BJ (cell line): ENCODE measurements at regions not wholly inside any gene's neighbourhood (a gene's known extent, or its start where the extent isn't known, plus 50 kb on each side); places are given as distances from the start of the nearest gene placed in this dataset.

Experiments
- CTCF ChIA-PET: fragments of 350-600 bp; formaldehyde crosslinking; extraction: SDS; loops from one replicate; lab custom pipeline; 2021; ENCODE audit warnings: antibody characterized with exemption, inconsistent platforms; lab: Yijun Ruan, JAX
- POLR2A ChIA-PET: fragments of 300-600 bp; sonication (Branson Sonifier 250); formaldehyde crosslinking; extraction: SDS; loops from one replicate; lab custom pipeline; 2021; ENCODE audit warnings: antibody characterized with exemption; lab: Charles Lee
- DNase-seq: peaks from one replicate; pipeline ENCODE4 v3.0.0-alpha.2; 2011; ENCODE audit warnings: low read depth
- H3K27me3 ChIP-seq: 2 replicates; pipeline ENCODE4 v1.6.0; 2011; ENCODE audit warnings: low read length; ENCODE audit not compliant: control insufficient read depth, insufficient read depth
- H3K36me3 ChIP-seq: 2 replicates; pipeline ENCODE4 v1.5.1; 2011; ENCODE audit warnings: low read length; ENCODE audit not compliant: control insufficient read depth, insufficient read depth
- H3K4me3 ChIP-seq: 2 replicates; pipeline ENCODE4 v1.5.1; 2011; ENCODE audit warnings: low read depth, mild to moderate bottlenecking, control low read depth, low read length
- TF ChIP-seq, protein P1 (sequence below): IDR thresholded peaks from 2 replicates; pipeline ENCODE4 v1.5.1; 2011; ENCODE audit warnings: low read depth, mild to moderate bottlenecking, control low read depth, inconsistent platforms, low read length, moderate library complexity; ENCODE audit not compliant: insufficient read depth

DNA sequence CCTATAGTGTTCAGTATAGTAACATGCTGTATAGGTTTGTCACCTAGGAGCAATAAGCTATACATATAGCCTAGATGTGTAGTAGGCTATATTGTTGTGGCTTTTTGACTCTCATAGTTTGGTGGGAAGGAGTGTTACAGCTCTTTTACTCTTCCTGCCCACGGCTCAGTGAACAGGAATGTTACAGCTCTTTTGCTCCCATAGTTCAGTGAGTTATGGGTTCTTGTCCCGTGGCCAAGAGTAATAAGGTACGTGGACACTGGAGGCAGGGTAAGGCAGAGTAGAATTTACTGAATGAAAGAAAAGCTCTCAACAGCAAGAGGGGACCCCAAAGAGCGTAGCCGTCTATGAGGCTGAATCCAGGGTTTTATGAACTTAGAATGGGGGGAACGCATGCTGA, 734.3 kb downstream of the ADGRL2 start:
- TF ChIP-seq, protein P1, sequence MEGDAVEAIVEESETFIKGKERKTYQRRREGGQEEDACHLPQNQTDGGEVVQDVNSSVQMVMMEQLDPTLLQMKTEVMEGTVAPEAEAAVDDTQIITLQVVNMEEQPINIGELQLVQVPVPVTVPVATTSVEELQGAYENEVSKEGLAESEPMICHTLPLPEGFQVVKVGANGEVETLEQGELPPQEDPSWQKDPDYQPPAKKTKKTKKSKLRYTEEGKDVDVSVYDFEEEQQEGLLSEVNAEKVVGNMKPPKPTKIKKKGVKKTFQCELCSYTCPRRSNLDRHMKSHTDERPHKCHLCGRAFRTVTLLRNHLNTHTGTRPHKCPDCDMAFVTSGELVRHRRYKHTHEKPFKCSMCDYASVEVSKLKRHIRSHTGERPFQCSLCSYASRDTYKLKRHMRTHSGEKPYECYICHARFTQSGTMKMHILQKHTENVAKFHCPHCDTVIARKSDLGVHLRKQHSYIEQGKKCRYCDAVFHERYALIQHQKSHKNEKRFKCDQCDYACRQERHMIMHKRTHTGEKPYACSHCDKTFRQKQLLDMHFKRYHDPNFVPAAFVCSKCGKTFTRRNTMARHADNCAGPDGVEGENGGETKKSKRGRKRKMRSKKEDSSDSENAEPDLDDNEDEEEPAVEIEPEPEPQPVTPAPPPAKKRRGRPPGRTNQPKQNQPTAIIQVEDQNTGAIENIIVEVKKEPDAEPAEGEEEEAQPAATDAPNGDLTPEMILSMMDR = no peak
- no peak for DNase-seq
- POLR2A ChIA-PET = no interaction called here
- Histone ChIP-seq H3K4me3 (no peak overlapping the region), H3K27me3 (no peaks in the 10 kb centered on the region), H3K36me3 (no peaks in the 10 kb centered on the region)
- CTCF ChIA-PET = no interaction called here

DNA sequence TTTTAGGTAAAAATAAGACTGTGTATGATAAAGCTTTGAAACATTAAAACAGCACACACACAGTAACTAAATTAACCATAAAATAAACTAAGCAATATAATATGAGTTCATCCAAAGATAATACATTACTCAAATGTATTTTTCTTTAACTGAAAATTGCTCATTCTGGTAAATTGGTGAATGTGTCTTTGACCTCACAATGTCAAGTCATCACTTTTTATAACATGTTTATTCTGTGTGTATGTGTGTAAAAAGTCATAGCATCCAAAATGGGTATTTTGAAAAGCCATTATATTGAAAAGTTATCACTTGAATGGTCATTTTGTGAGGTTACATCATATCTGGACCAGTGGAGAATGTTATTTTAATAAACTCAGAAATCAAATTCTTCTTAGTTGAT, 724.6 kb downstream of the ADGRL2 start:
- ChIA-PET POLR2A (no interaction called here), CTCF (no interaction called here)
- Histone ChIP-seq H3K36me3 (no peaks in the 10 kb centered on the region), H3K27me3 (no peaks in the 10 kb centered on the region), H3K4me3 (no peak overlapping the region)
- TF ChIP-seq, protein P1 = no peak
- no peak for DNase-seq

DNA sequence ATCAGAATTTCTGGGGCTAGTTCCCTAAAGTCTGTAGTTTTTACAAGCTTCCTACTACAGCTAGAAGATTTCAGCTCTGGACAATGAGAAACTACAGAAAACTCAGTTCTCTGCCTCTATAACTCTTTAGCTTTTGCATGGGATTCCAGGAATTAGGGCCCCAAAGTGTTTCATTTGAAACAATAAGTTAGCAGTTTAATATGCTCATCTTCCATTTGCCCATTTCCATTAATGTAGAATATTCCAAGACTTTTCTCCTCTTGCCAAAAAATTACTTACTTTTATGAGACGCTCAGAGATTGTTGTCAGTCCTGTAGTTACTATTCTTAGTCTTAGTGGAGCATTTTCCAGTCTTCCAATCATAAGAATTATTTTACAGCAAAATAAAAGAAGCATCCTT, 719.9 kb downstream of the ADGRL2 start:
- TF ChIP-seq, protein P1 = no peak
- no peak for DNase-seq
- ChIA-PET CTCF (no interaction called here), POLR2A (no interaction called here)
- Histone ChIP-seq H3K36me3 (no peaks in the 10 kb centered on the region), H3K27me3 (no peaks in the 10 kb centered on the region), H3K4me3 (no peak overlapping the region)

DNA sequence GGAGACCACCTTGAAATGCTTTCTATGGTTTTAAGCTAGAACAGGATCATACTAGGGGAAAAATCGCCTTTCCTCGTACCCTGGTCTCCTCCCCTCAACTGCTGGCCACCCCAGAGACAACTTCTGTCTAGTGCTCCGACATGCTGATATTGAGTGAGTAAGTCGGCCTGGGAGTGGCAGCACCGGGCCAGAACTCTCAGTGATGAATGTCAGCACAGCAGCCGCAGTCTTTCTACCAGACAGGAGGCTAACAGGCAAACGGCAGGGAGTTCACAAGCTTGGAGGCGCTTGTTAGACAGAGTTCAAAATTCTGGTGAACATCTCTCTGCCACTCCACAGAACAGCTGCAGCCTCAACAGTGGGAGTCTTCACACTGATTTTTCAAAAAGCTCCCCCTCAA, 716.9 kb downstream of the ADGRL2 start:
- TF ChIP-seq, protein P1 = no peak
- Histone ChIP-seq H3K36me3 (no peaks in the 10 kb centered on the region), H3K27me3 (no peaks in the 10 kb centered on the region), H3K4me3 (no peak overlapping the region)
- DNase-seq = no peak
- ChIA-PET CTCF (interaction anchor here (0.7 kb wide), 1 partner anchor 80 kb away, joined by 3 read pairs; no protein-coding TSS in a partner anchor), POLR2A (no interaction called here)

DNA sequence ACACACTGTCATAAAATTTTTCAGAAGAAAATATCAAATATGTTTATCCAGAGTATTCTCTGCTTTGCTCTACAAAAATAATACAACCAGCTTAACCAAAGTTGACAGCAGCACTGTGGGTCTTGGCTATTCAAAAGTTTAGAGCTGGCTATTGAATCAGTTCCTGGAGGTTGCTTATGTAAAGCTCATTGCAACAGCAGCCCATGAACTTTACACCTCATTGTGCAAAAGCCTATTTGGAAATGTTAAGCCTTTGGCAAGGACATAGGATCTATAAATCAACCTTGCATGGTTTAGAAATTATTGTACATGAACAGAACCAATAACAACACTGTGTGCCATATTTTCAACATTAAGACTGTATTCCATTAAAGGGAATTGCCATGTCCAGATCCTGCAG, 714.9 kb downstream of the ADGRL2 start:
- Histone ChIP-seq H3K4me3 (no peak overlapping the region), H3K36me3 (no peaks in the 10 kb centered on the region), H3K27me3 (no peaks in the 10 kb centered on the region)
- ChIA-PET POLR2A (no interaction called here), CTCF (no interaction called here)
- DNase-seq = no peak
- TF ChIP-seq, protein P1 = no peak
